Activated CD8-positive, alpha-beta memory T cell treated with anti-CD3 and anti-CD28 coated beads, Interleukin-2, amount 10 ng/mL, durations not matched to agents 7 days and 5 days (primary cell): ENCODE measurements at regions not wholly inside any gene's neighbourhood (a gene's known extent, or its start where the extent isn't known, plus 50 kb on each side); places are given as distances from the start of the nearest gene placed in this dataset.

Experiments used
- ATAC-seq: fragments of 150-1000 bp; cut with Tn5 transposase; one replicate; pipeline ENCODE4 v1.10.0; 2021; ENCODE audit warnings: moderate library complexity
- CTCF ChIA-PET: fragments of 350-600 bp; sonication (Branson Sonifier 250); formaldehyde crosslinking; loops from one replicate; lab custom pipeline; 2021; ENCODE audit warnings: antibody characterized with exemption; lab: Charles Lee
- DNase-seq: peaks from one replicate; pipeline ENCODE4 v3.0.0-alpha.2; 2020
- H3K27ac Mint-ChIP-seq: one replicate; pipeline ENCODE4 v1.8.0; 2021; ENCODE audit warnings: mild to moderate bottlenecking, mixed read lengths
- H3K27me3 Mint-ChIP-seq: one replicate; pipeline ENCODE4 v1.8.0; 2021; ENCODE audit warnings: mixed read lengths
- H3K36me3 Mint-ChIP-seq: one replicate; pipeline ENCODE4 v1.8.0; 2021; ENCODE audit warnings: mild to moderate bottlenecking, mixed read lengths
- H3K4me1 Mint-ChIP-seq: one replicate; pipeline ENCODE4 v1.8.0; 2021; ENCODE audit warnings: mixed read lengths
- H3K4me3 Mint-ChIP-seq: one replicate; pipeline ENCODE4 v1.8.0; 2021; ENCODE audit warnings: mild to moderate bottlenecking, moderate library complexity, mixed read lengths
- H3K9me3 Mint-ChIP-seq: one replicate; pipeline ENCODE4 v1.8.0; 2022; ENCODE audit warnings: low read depth, mixed read lengths

- H3K9me3 Mint-ChIP-seq = peaks cover 4% of the 10 kb centered on the region
- no peak for DNase-seq
- H3K4me1 Mint-ChIP-seq = no peaks in the 10 kb centered on the region
- H3K27ac Mint-ChIP-seq = no peak overlapping the region
- no peaks in the 10 kb centered on the region for H3K36me3 Mint-ChIP-seq
- no peak for ATAC-seq
- no peaks in the 10 kb centered on the region for H3K27me3 Mint-ChIP-seq
- CTCF ChIA-PET = no interaction called here
- H3K4me3 Mint-ChIP-seq = no peak overlapping the region
Observed at GRCh38 chr4:125911058-125911457, 596.3 kb downstream of the FAT4 start.

DNA sequence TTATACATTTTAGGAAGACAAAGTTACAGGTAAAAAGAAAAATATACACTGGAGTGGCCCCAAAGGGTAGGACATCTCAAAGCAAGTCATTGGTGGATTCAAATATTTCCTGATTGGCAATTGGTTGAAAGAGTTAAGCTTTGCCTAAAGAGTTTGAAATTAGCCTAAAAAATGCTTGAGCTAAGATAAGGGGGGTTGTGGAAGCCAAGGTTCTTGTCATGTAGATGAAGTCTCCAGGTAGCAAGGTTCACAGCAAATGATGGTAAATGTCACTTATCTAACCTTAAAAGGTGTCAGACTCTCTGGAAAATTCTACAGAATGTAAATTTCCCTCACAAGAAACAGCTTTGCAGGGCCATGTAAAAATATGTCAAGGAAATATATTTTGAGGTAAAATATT, 596.7 kb downstream of the FAT4 start:
- H3K9me3 Mint-ChIP-seq = peaks cover 4% of the 10 kb centered on the region
- H3K4me3 Mint-ChIP-seq = no peak overlapping the region

DNA sequence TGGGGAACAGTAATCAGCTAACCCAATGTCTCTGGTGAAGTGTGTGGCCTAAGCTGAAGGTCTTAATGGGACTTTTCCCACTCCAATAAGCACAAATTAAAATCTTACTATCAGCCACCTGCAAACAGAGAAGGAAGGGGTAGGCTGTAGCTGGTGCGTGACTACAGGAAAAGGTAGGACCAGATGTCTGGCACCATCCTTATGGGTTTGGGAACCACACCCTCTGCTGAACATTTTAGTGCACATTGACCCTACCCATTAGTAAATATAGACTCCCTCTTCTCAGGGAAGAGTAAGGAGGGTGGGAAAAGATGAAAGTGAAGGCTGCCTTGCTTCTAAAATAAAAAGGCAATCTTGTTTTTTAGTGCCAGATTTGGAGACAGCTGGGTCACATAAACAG, 602.8 kb downstream of the FAT4 start:
- Mint-ChIP-seq H3K4me3 (no peak overlapping the region), H3K4me1 (no peaks in the 10 kb centered on the region), H3K9me3 (no peaks in the 10 kb centered on the region), H3K36me3 (no peaks in the 10 kb centered on the region), H3K27ac (no peak overlapping the region), H3K27me3 (no peaks in the 10 kb centered on the region)
- CTCF ChIA-PET = no interaction called here
- DNase-seq (no peak), ATAC-seq (no peak)

More for the DNA sequence above, 596.7 kb downstream of the FAT4 start:
- DNase-seq (no peak), ATAC-seq (no peak)
- Mint-ChIP-seq H3K36me3 (no peaks in the 10 kb centered on the region), H3K27me3 (no peaks in the 10 kb centered on the region), H3K4me1 (no peaks in the 10 kb centered on the region), H3K27ac (no peak overlapping the region)
- CTCF ChIA-PET = no interaction called here

DNA sequence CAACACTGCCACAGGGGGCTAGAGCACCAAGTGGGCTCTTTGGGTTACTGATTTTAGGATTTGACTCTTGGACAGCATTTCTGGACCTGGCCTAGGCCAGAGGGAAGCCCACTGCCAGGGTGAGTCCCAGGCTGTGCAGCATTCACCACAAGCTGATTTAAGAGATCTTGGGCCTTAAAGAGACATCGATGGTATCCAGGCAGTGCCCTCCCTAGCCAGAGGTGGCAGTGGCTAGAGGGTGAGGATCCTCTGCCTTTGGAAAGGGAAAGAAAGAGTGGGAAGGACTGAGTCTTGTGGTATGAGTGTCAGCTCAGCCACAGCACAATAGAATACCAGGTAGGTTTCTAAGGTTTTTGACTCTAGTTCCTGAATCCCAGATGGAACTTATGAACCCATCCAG, 613.9 kb downstream of the FAT4 start:
- H3K9me3 Mint-ChIP-seq = peaks cover 4% of the 10 kb centered on the region
- H3K27me3 Mint-ChIP-seq = no peaks in the 10 kb centered on the region
- H3K4me3 Mint-ChIP-seq = no peak overlapping the region
- no peaks in the 10 kb centered on the region for H3K4me1 Mint-ChIP-seq
- no peak for ATAC-seq
- H3K27ac Mint-ChIP-seq = no peak overlapping the region
- DNase-seq = no peak
- CTCF ChIA-PET = no interaction called here
- H3K36me3 Mint-ChIP-seq = no peaks in the 10 kb centered on the region

- Mint-ChIP-seq H3K27me3 (no peaks in the 10 kb centered on the region), H3K9me3 (peaks cover 9% of the 10 kb centered on the region), H3K27ac (no peak overlapping the region), H3K4me3 (no peak overlapping the region), H3K4me1 (no peaks in the 10 kb centered on the region), H3K36me3 (no peaks in the 10 kb centered on the region)
- no peak for ATAC-seq
- DNase-seq = no peak
- CTCF ChIA-PET = no interaction called here
Observed at GRCh38 chr4:125938541-125938940, 623.8 kb downstream of the FAT4 start.

- ATAC-seq (no peak), DNase-seq (no peak)
- Mint-ChIP-seq H3K4me1 (no peaks in the 10 kb centered on the region), H3K36me3 (no peaks in the 10 kb centered on the region), H3K4me3 (no peak overlapping the region), H3K27ac (no peak overlapping the region), H3K27me3 (no peaks in the 10 kb centered on the region), H3K9me3 (peaks cover 5% of the 10 kb centered on the region)
- CTCF ChIA-PET = no interaction called here
Observed at GRCh38 chr4:125940426-125940825, 625.7 kb downstream of the FAT4 start.

DNA sequence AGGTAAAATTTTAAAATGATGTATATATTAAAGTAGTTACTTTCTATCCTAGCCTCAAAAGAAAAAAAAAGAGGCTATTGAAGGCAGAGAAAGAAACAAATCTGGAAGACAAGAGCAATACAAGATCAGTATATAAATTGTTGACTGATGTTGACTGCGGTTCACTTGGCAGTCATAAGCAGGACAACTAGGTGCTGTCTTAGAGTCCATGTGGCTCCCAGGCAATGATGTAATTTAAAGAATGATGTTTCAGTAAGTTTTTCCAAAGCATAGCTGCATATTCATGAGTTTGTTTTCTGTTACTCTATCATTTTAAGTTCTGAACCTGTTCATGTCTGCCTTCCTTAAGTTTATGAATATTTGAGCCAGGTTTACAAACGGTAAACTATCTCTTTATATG, 630.2 kb downstream of the FAT4 start:
- H3K36me3 Mint-ChIP-seq = no peaks in the 10 kb centered on the region
- no peaks in the 10 kb centered on the region for H3K27me3 Mint-ChIP-seq
- H3K9me3 Mint-ChIP-seq = peaks cover 5% of the 10 kb centered on the region
- H3K4me3 Mint-ChIP-seq = no peak overlapping the region
- DNase-seq = no peak
- H3K4me1 Mint-ChIP-seq = no peaks in the 10 kb centered on the region
- H3K27ac Mint-ChIP-seq = no peak overlapping the region
- no peak for ATAC-seq
- CTCF ChIA-PET = no interaction called here

GRCh38 chr4:125948021-125948420, 633.3 kb downstream of the FAT4 start:
- DNase-seq (no peak), ATAC-seq (no peak)
- no peaks in the 10 kb centered on the region for H3K36me3 Mint-ChIP-seq
- no peak overlapping the region for H3K27ac Mint-ChIP-seq
- H3K4me1 Mint-ChIP-seq = no peaks in the 10 kb centered on the region
- no peaks in the 10 kb centered on the region for H3K27me3 Mint-ChIP-seq
- H3K9me3 Mint-ChIP-seq = no peaks in the 10 kb centered on the region
- H3K4me3 Mint-ChIP-seq = no peak overlapping the region
- CTCF ChIA-PET = no interaction called here

DNA sequence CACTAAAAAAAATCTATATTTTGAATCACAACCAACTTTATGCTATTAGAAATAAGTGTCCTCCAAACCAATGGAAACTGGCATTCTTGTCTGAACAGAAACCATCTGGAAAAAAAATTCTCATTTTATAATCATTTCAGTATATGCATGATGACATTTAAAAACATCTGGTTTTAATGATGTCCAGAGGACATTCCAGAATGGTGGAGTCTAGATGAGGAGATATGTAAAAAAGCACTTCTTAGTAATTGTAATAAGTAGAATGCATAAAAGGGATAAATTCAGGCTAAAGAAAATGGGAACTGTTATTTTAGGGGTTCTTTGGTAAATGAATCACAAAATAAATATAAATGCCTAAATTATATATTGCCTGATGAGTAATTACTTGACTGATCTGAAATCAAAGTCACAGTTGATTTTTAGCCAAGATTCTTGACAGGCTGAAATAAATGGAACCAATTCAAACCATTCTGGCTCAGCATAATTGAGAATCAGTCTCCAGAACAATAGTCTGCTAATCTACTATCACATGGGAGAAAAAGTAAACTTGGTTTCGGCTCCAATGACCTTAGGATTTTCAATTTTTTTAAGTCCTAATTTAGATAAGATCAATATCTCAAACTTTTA, 636.6 kb downstream of the FAT4 start:
- Mint-ChIP-seq H3K27ac (no peak overlapping the region), H3K36me3 (no peaks in the 10 kb centered on the region), H3K4me3 (no peak overlapping the region), H3K9me3 (no peaks in the 10 kb centered on the region), H3K4me1 (no peaks in the 10 kb centered on the region), H3K27me3 (no peaks in the 10 kb centered on the region)
- DNase-seq (no peak), ATAC-seq (no peak)
- CTCF ChIA-PET = no interaction called here

- Mint-ChIP-seq H3K36me3 (no peaks in the 10 kb centered on the region), H3K9me3 (no peaks in the 10 kb centered on the region), H3K4me1 (no peaks in the 10 kb centered on the region), H3K27me3 (no peaks in the 10 kb centered on the region), H3K27ac (no peak overlapping the region), H3K4me3 (no peak overlapping the region)
- CTCF ChIA-PET = no interaction called here
- DNase-seq = no peak
- ATAC-seq = no peak
Observed at GRCh38 chr4:125952631-125953030, 637.9 kb downstream of the FAT4 start.

- no peaks in the 10 kb centered on the region for H3K27me3 Mint-ChIP-seq
- CTCF ChIA-PET = no interaction called here
- DNase-seq = no peak
- H3K4me1 Mint-ChIP-seq = no peaks in the 10 kb centered on the region
- H3K4me3 Mint-ChIP-seq = no peak overlapping the region
- no peaks in the 10 kb centered on the region for H3K36me3 Mint-ChIP-seq
- no peak overlapping the region for H3K27ac Mint-ChIP-seq
- no peak for ATAC-seq
- no peaks in the 10 kb centered on the region for H3K9me3 Mint-ChIP-seq
Observed at GRCh38 chr4:125956276-125956675, 641.5 kb downstream of the FAT4 start.

DNA sequence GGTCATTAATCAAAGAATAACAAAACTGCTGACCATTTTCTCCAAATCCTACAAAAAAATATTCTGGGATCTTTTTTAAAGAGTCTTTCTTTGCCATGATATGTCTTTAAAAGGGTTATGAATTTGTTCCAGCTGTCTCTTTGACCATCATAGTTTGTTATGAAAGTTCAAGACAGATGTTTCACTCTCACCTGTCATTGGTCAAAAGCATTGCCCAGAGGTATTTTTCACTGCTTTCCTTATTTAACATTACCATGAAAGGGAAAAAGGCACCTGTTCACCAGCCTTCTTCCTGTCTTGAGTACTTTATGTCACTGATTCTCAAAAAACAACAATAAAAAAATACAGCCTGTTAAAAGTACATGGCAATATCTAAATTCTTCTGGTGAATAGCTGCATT, 643.8 kb downstream of the FAT4 start:
- no peaks in the 10 kb centered on the region for H3K36me3 Mint-ChIP-seq
- H3K9me3 Mint-ChIP-seq = peaks cover 8% of the 10 kb centered on the region
- H3K4me1 Mint-ChIP-seq = no peaks in the 10 kb centered on the region
- ATAC-seq (no peak), DNase-seq (no peak)
- no peak overlapping the region for H3K27ac Mint-ChIP-seq
- H3K27me3 Mint-ChIP-seq = no peaks in the 10 kb centered on the region
- CTCF ChIA-PET = no interaction called here
- no peak overlapping the region for H3K4me3 Mint-ChIP-seq

GRCh38 chr4:125961626-125962025, 646.9 kb downstream of the FAT4 start:
- Mint-ChIP-seq H3K27ac (no peak overlapping the region), H3K27me3 (no peaks in the 10 kb centered on the region), H3K36me3 (no peaks in the 10 kb centered on the region), H3K4me3 (no peak overlapping the region), H3K9me3 (peaks cover 8% of the 10 kb centered on the region), H3K4me1 (no peaks in the 10 kb centered on the region)
- ATAC-seq (no peak), DNase-seq (no peak)
- CTCF ChIA-PET = no interaction called here

- Mint-ChIP-seq H3K27ac (no peak overlapping the region), H3K27me3 (no peaks in the 10 kb centered on the region), H3K4me1 (no peaks in the 10 kb centered on the region), H3K9me3 (peaks cover 7% of the 10 kb centered on the region), H3K36me3 (no peaks in the 10 kb centered on the region), H3K4me3 (no peak overlapping the region)
- CTCF ChIA-PET = no interaction called here
- DNase-seq = no peak
- no peak for ATAC-seq
Observed at GRCh38 chr4:125975861-125976397, 661.2 kb downstream of the FAT4 start.

DNA sequence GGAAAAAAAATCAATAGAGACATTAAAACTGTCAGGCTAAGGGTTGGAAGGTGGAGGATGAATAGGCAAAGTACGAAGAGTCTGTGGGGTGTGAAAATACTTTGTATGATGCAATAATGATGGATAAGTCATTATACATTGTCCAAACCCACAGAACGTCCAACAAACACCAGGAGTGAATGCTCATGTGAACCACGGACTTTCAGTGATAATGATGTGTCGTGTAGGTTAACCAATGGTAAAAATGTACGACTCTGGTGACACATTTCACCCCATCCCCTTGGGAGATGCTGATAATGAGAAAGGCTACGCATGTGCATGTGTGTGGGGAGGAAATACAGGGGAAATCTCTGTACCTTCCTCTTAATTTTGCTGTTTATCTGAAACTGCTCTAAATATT, 665.2 kb downstream of the FAT4 start:
- Mint-ChIP-seq H3K9me3 (peaks cover 3% of the 10 kb centered on the region), H3K36me3 (no peaks in the 10 kb centered on the region), H3K27me3 (no peaks in the 10 kb centered on the region), H3K4me1 (no peaks in the 10 kb centered on the region), H3K4me3 (no peak overlapping the region), H3K27ac (no peak overlapping the region)
- ATAC-seq (no peak), DNase-seq (no peak)
- CTCF ChIA-PET = no interaction called here
